GM12878 (cell line): ENCODE measurements at regions not wholly inside any gene's neighbourhood (a gene's known extent, or its start where the extent isn't known, plus 50 kb on each side); places are given as distances from the start of the nearest gene placed in this dataset.

Experiments
- BHLHE40 ChIP-seq, 2 experiments: fragments of 450-650 bp in 1 of 2; IDR thresholded peaks; 2 replicates each; pipeline ENCODE4 v1.6.1; 2011 to 2017; ENCODE audit warnings: low read depth in 2 of 2, borderline replicate concordance in 1 of 2, improper control_type of control experiment in 1 of 2, low read length in 1 of 2, mild to moderate bottlenecking in 1 of 2
- EZH2 ChIP-seq: IDR thresholded peaks from 2 replicates; pipeline ENCODE4 v1.6.1; 2012; ENCODE audit warnings: low read depth, mild to moderate bottlenecking, control low read depth, inconsistent platforms, low read length, borderline replicate concordance; ENCODE audit not compliant: control insufficient read depth
- GABPA ChIP-seq: IDR thresholded peaks from 2 replicates; pipeline ENCODE4 v1.6.1; 2014; ENCODE audit warnings: antibody characterized with exemption, low read depth, mild to moderate bottlenecking, inconsistent platforms
- HDAC2 ChIP-seq: fragments of 200-600 bp; sonication (generic); IDR thresholded peaks from 2 replicates; pipeline ENCODE4 v1.6.1; 2017
- MTA2 ChIP-seq: fragments of 450-650 bp; IDR thresholded peaks from 2 replicates; pipeline ENCODE4 v1.6.1; 2016; ENCODE audit warnings: low read depth, mild to moderate bottlenecking, moderate library complexity
- MTA3 ChIP-seq: IDR thresholded peaks from 2 replicates; pipeline ENCODE4 v1.6.1; 2012; ENCODE audit warnings: low read length, inconsistent platforms, borderline replicate concordance
- POLR2A ChIP-seq: IDR thresholded peaks from 2 replicates; pipeline ENCODE4 v1.6.1; 2011; ENCODE audit warnings: low read depth, mild to moderate bottlenecking, low read length
- TAF1 ChIP-seq: IDR thresholded peaks from 2 replicates; pipeline ENCODE4 v1.6.1; 2011; ENCODE audit warnings: mild to moderate bottlenecking, low read depth, low read length, borderline replicate concordance
- TF ChIP-seq, protein P1 (sequence below): fragments of 450-650 bp; IDR thresholded peaks from 2 replicates; pipeline ENCODE4 v1.6.1; 2016; ENCODE audit warnings: mild to moderate bottlenecking
- TF ChIP-seq, protein P2 (sequence below): fragments of 450-650 bp; IDR thresholded peaks from 2 replicates; pipeline ENCODE4 v1.6.1; 2017; ENCODE audit warnings: mild to moderate bottlenecking, moderate library complexity
- TF ChIP-seq, protein P3 (sequence below), 3 experiments: IDR thresholded peaks in 2 of 3; conservative IDR thresholded peaks in 1 of 3; 2 replicates each; pipeline ENCODE4 v1.5.1; 2011; ENCODE audit warnings: low read depth in 3 of 3, low read length in 3 of 3, mild to moderate bottlenecking in 3 of 3, control low read depth in 2 of 3, moderate library complexity in 2 of 3, inconsistent platforms in 1 of 3, mixed read lengths in 1 of 3; ENCODE audit not compliant: control insufficient read depth in 2 of 3, insufficient read depth in 1 of 3; ENCODE audit errors: extremely low read depth in 1 of 3

DNA sequence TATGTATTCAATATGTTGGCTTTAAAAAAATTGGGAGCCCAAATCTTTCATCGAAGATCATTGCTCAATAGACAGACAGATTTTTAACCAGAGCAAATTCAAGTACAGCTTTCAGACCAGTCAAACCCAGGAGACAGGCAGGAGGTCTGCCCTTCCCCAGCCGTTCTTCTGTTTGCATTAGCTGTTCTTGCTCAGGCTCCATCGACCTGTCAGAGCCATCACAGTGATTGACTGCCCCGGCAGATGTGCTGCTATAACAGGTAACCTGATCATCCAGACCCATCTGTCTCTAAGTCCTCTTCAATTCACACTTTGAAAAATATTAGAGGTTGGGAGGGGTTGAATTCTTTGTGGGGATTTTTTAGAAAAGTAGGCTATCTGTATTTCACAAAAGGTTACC, 453.5 kb downstream of the FOXG1 start:
- TF ChIP-seq, protein P1, sequence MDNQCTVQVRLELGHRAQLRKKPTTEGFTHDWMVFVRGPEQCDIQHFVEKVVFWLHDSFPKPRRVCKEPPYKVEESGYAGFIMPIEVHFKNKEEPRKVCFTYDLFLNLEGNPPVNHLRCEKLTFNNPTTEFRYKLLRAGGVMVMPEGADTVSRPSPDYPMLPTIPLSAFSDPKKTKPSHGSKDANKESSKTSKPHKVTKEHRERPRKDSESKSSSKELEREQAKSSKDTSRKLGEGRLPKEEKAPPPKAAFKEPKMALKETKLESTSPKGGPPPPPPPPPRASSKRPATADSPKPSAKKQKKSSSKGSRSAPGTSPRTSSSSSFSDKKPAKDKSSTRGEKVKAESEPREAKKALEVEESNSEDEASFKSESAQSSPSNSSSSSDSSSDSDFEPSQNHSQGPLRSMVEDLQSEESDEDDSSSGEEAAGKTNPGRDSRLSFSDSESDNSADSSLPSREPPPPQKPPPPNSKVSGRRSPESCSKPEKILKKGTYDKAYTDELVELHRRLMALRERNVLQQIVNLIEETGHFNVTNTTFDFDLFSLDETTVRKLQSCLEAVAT, result no peak
- TF ChIP-seq POLR2A (no peak), EZH2 (no peak), TAF1 (no peak), MTA2 (no peak), MTA3 (no peak), HDAC2 (no peak), GABPA (no peak), BHLHE40 (IDR thresholded peaks at IDR 0.05; ENCODE audit: borderline replicate concordance in 1 of 2, low read depth in 2 of 2, low read length in 1 of 2) (no peak)
- TF ChIP-seq, protein P2, sequence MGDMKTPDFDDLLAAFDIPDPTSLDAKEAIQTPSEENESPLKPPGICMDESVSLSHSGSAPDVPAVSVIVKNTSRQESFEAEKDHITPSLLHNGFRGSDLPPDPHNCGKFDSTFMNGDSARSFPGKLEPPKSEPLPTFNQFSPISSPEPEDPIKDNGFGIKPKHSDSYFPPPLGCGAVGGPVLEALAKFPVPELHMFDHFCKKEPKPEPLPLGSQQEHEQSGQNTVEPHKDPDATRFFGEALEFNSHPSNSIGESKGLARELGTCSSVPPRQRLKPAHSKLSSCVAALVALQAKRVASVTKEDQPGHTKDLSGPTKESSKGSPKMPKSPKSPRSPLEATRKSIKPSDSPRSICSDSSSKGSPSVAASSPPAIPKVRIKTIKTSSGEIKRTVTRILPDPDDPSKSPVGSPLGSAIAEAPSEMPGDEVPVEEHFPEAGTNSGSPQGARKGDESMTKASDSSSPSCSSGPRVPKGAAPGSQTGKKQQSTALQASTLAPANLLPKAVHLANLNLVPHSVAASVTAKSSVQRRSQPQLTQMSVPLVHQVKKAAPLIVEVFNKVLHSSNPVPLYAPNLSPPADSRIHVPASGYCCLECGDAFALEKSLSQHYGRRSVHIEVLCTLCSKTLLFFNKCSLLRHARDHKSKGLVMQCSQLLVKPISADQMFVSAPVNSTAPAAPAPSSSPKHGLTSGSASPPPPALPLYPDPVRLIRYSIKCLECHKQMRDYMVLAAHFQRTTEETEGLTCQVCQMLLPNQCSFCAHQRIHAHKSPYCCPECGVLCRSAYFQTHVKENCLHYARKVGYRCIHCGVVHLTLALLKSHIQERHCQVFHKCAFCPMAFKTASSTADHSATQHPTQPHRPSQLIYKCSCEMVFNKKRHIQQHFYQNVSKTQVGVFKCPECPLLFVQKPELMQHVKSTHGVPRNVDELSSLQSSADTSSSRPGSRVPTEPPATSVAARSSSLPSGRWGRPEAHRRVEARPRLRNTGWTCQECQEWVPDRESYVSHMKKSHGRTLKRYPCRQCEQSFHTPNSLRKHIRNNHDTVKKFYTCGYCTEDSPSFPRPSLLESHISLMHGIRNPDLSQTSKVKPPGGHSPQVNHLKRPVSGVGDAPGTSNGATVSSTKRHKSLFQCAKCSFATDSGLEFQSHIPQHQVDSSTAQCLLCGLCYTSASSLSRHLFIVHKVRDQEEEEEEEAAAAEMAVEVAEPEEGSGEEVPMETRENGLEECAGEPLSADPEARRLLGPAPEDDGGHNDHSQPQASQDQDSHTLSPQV, result no peak
- TF ChIP-seq, protein P3, sequence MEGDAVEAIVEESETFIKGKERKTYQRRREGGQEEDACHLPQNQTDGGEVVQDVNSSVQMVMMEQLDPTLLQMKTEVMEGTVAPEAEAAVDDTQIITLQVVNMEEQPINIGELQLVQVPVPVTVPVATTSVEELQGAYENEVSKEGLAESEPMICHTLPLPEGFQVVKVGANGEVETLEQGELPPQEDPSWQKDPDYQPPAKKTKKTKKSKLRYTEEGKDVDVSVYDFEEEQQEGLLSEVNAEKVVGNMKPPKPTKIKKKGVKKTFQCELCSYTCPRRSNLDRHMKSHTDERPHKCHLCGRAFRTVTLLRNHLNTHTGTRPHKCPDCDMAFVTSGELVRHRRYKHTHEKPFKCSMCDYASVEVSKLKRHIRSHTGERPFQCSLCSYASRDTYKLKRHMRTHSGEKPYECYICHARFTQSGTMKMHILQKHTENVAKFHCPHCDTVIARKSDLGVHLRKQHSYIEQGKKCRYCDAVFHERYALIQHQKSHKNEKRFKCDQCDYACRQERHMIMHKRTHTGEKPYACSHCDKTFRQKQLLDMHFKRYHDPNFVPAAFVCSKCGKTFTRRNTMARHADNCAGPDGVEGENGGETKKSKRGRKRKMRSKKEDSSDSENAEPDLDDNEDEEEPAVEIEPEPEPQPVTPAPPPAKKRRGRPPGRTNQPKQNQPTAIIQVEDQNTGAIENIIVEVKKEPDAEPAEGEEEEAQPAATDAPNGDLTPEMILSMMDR (IDR thresholded peaks at IDR 0.05 in 2 of 3, conservative IDR thresholded peaks at IDR 0.05 in 1 of 3; ENCODE audit: control insufficient read depth in 2 of 3, extremely low read depth in 1 of 3, insufficient read depth in 1 of 3, low read depth in 3 of 3, low read length in 3 of 3), result no peak
